Stimulated activated naive CD8-positive, alpha-beta T cell treated with anti-CD3 and anti-CD28 coated beads, Interleukin-15, Interleukin-2, amounts not matched to agents 100 U/mL and 50 U/mL, for 24 hours (primary cell): ENCODE measurements at regions not wholly inside any gene's neighbourhood (a gene's known extent, or its start where the extent isn't known, plus 50 kb on each side); places are given as distances from the start of the nearest gene placed in this dataset.
A peak's percentile ranks its signal among the peaks of the same experiment; 100 is the strongest.
"Not testable (repeated sequence)": the region's sequence is repeated elsewhere in the genome, so short reads cannot be mapped to it uniquely, and the experiment has no call there.

ENCODE experiments used
- ATAC-seq: fragments of 150-1000 bp; cut with Tn5 transposase; one replicate; pipeline ENCODE4 v1.10.0; 2021
- DNase-seq: peaks from one replicate; pipeline ENCODE4 v3.0.0; 2021

- DNase-seq (no peak), ATAC-seq (no peak)
Observed at GRCh38 chrX:65883556-65883955, 156.3 kb downstream of the VSIG4 start.

GRCh38 chrX:65879977-65880799 lies 159.7 kb downstream of the VSIG4 start:
- DNase-seq (no peak), ATAC-seq (no peak)

GRCh38 chrX:65878456-65878855 lies 161.4 kb downstream of the VSIG4 start:
- DNase-seq (no peak), ATAC-seq (no peak)

- ATAC-seq (peak; percentile 66), DNase-seq (no peak)
Observed at GRCh38 chrX:65877953-65878352, 161.9 kb downstream of the VSIG4 start.

- DNase-seq, ATAC-seq: not testable (repeated sequence)
Observed at GRCh38 chrX:65875614-65876013, 164.3 kb downstream of the VSIG4 start.

- no peak for DNase-seq
- ATAC-seq: no peak
Observed at GRCh38 chrX:65874765-65875164, 165.1 kb downstream of the VSIG4 start.

GRCh38 chrX:65874110-65874509 lies 165.8 kb downstream of the VSIG4 start:
- no peak for DNase-seq
- no peak for ATAC-seq

- ATAC-seq: no peak
- no peak for DNase-seq
Observed at GRCh38 chrX:65873385-65873784, 166.5 kb downstream of the VSIG4 start.

- ATAC-seq (no peak), DNase-seq (peak; percentile 15)
Observed at GRCh38 chrX:65871671-65872311, 168.1 kb downstream of the VSIG4 start.

GRCh38 chrX:65870544-65870943 lies 169.3 kb downstream of the VSIG4 start:
- not testable (repeated sequence) for ATAC-seq, DNase-seq

GRCh38 chrX:65866773-65867172 lies 173.1 kb downstream of the VSIG4 start:
- no peak for DNase-seq
- no peak for ATAC-seq

- DNase-seq (no peak), ATAC-seq (peak; percentile 93)
Observed at GRCh38 chrX:65866146-65866545, 173.7 kb downstream of the VSIG4 start.

- ATAC-seq (no peak), DNase-seq (no peak)
Observed at GRCh38 chrX:65862638-65863037, 177.2 kb downstream of the VSIG4 start.

GRCh38 chrX:65859299-65859698 lies 180.6 kb downstream of the VSIG4 start:
- ATAC-seq (no peak), DNase-seq (no peak)

GRCh38 chrX:65854437-65854836 lies 185.4 kb downstream of the VSIG4 start:
- ATAC-seq, DNase-seq: not testable (repeated sequence)

- not testable (repeated sequence) for DNase-seq, ATAC-seq
Observed at GRCh38 chrX:65851306-65851705, 183.9 kb downstream of the MSN start.

- DNase-seq, ATAC-seq: not testable (repeated sequence)
Observed at GRCh38 chrX:65850821-65851220, 183.4 kb downstream of the MSN start.

GRCh38 chrX:65846974-65847373 lies 179.5 kb downstream of the MSN start:
- ATAC-seq (no peak), DNase-seq (no peak)

- ATAC-seq (no peak), DNase-seq (no peak)
Observed at GRCh38 chrX:65841263-65841662, 173.8 kb downstream of the MSN start.

- ATAC-seq (no peak), DNase-seq (no peak)
Observed at GRCh38 chrX:65838674-65839073, 171.2 kb downstream of the MSN start.

GRCh38 chrX:65837875-65838549 lies 170.6 kb downstream of the MSN start:
- no peak for ATAC-seq

GRCh38 chrX:65831268-65831667 lies 163.8 kb downstream of the MSN start:
- no peak for DNase-seq
- no peak for ATAC-seq

More at GRCh38 chrX:65837875-65838549, 170.6 kb downstream of the MSN start:
- no peak for DNase-seq

- DNase-seq (no peak), ATAC-seq (no peak)
Observed at GRCh38 chrX:65828599-65828998, 161.1 kb downstream of the MSN start.
